GM11168 (cell line): ENCODE measurements at regions not wholly inside any gene's neighbourhood (a gene's known extent, or its start where the extent isn't known, plus 50 kb on each side); places are given as distances from the start of the nearest gene placed in this dataset.
"Not testable (repeated sequence)": the region's sequence is repeated elsewhere in the genome, so short reads cannot be mapped to it uniquely, and the experiment has no call there.

Experiments
- in situ Hi-C: fragments of 300-500 bp; cut with MboI; formaldehyde crosslinking; loops from one replicate; pipeline ENCODE4 v1.12.0; 2022; ENCODE audit warnings: low sequenced_read_pairs; ENCODE audit not compliant: unreplicated experiment

DNA sequence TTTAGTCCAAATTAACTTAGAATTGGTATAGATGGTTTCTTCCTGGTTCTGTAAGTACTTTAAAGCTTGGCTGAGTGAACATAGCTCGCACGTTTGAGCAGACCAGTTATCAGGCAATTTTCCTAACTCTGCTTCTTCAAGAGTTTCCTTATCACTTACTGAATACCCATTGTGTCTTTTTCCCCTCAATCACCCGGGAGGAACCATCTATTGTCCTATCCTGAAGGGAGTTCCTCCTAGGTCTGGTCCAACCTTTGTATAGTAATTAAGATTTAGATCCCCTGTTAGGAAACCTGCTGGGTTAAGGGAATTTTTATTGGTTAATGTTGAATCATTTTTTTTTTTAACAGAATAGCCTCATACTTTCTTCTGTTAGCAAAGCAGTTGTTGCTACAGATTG lies 1215.0 kb upstream of the ATXN8OS start:
- in situ Hi-C loops = not testable (repeated sequence)

DNA sequence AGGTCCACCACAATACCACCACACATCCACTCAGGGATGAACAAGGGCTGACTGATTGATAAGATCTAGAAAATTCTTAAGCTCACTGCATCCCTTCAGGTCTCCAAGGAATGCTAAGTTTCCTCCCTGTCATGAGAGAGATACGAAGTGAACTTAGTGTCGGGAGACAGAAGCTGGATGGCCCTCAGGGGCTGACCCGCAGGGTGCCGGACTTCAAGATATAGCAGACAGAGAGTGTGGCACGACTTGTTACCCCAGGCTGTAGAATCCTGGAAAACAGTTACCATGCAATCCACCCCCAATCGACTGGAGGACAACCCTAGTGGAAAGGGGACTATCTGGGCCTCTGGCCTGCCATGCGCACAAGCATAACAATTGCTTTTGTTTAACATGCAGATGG lies 1217.5 kb upstream of the ATXN8OS start:
- in situ Hi-C loops = not testable (repeated sequence)

DNA sequence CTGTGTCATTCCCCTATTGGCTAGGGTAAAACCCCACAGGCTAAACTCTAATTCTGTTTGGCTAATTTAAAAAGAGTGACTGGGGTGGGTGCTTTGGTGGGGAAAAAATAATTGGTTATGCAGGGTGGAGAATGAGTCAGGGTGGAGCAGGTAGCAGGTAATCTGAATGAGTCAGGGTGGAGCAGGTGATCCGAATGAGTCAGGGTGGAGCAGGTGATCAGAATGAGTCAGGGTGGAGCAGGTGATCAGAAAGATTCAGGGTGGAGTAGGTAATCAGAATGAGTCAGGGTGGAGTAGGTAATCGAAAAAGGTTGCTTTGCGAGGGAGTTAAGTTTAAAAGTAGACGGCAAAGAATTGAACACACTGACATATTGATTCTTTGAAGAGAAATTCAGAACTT lies 1218.8 kb upstream of the ATXN8OS start:
- in situ Hi-C loops = no loop called here

DNA sequence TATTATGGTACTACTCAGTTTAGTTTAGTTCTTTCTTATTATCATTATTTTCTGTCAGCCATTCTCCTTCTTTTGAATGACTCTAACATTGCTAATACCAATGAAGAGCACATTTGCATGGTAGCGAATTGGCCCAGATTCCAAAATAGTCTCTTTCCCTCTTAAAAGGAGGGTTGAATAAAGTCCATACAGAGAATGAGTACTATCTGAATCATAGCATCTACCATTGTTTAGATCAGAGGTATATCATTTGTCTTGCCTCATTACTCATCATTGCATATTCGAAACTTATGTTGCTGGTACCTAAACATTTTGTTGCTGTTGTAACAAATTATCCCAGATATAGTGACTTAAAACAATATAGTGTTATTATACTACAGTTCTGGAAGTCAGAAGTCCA lies 1235.3 kb upstream of the ATXN8OS start:
- in situ Hi-C loops = no loop called here

DNA sequence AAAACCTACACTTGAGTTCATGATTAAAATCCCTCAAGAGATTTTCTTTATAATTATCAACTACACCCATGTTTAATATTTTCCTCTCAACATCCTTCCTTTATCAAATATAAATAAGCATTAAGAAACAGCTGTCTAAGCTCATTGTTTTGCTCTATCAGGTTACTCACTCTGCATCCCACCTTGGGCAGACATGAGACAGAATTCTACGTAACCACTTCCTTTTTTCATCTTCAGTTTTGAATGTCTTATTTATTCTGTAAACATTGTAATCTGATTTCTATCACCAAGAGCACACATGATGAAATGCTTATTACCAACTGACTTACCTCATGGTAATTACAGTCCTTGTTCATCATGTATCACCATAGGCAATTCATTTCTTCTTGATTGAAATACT lies 1256.6 kb upstream of the ATXN8OS start:
- in situ Hi-C loops = no loop called here

DNA sequence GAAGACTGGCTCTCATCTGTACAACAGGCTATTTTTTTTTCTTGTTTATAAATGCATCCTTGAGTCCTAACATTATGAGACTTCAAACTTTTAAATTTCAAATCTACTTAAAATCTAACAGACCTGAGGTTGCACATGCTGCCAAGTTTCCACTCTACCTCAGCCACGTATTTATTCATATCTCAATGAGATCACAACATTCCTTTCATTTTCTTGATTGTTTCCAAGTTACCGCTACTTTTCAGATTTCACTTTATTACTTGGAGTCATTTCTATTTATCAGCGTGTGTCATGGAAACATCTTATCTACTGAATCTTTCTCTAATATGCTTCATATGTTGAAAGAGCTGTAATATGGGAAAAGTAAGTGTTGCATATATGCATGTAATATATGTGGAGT lies 1257.5 kb upstream of the ATXN8OS start:
- in situ Hi-C loops = no loop called here

DNA sequence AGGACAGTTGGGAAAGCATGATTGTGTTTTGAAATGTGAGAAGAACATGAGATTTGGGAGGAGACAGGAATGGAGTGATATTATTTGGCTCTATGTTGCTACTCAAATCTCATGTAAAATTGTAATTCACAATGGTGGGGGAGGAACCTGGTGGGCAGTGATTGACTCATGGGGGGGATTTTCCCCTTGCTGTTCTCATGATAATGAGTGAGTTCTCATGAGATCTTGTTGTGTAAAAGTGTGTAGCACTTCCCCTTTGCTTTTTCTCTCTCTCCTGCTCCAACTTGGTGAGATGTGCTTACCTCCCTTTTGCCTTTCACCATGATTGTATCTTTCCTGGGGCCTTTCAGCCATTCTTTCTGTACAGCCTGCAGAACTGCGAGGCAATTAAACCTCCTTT lies 1261.0 kb upstream of the ATXN8OS start:
- in situ Hi-C loops = no loop called here

DNA sequence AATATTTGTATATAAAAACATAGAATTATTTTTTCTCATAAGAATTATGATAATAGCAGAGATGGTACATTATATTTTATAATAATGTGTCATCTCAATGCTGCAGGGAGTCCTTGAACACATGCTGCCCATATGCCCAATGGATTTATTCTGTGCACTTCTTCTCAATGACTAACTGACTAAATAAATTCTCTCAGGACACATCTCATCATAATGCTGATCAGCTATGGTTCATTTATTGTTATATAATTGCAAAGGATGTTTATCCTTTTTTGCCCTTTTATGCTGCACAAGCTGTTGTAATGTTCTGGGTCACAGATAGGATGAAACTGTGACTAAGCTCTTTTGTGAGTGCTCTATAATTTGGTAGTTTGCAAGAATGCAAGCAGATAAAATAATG lies 1273.3 kb upstream of the ATXN8OS start:
- in situ Hi-C loops = no loop called here

DNA sequence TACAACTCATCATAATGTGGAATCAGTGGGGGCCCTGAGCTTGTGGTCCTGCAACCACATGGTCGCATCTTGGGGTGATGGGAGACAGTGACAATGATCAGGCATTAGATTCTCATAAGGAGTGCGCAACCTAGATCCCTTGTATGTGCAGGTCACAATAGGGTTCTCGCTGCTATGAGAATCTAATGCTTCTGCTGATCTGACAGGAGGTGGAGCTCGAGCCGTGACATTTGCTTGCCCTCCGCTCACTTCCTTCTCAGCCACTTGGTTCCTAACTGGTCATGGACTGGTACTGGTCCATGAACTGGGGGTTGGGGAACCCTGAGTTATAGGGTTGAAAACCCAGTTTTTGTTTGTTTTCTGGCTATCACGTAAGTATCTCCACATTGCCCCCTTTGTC lies 1290.9 kb upstream of the ATXN8OS start:
- in situ Hi-C loops = no loop called here

DNA sequence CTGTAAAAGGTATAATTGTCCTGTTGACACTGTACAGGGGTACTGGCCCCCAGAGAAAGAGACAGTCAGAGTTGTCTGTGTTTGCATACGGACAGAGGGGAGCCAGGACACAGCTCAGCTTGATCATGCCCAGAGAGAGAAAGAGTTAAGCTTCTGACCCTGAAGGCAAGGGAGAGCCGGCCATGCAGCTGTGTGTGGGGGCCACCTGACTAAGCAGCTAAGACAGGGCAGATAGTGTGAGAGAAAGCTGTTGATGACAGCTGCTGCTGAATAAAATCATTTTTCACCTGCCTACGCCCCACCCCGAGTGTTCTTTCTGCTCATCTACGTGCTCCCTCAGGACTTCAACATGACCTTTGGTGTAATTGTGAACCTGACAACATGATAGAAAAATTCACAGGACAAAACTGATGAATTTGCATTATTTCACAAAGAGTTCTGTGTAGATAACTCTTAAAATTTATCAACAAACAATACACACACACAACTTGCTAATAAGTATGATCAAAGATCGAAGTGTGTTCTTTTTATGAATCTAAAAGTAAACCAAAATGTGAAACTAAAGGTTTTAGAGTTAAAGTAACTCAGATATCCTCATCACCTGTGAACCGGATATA lies 1294.3 kb upstream of the ATXN8OS start:
- in situ Hi-C loops = no loop called here

DNA sequence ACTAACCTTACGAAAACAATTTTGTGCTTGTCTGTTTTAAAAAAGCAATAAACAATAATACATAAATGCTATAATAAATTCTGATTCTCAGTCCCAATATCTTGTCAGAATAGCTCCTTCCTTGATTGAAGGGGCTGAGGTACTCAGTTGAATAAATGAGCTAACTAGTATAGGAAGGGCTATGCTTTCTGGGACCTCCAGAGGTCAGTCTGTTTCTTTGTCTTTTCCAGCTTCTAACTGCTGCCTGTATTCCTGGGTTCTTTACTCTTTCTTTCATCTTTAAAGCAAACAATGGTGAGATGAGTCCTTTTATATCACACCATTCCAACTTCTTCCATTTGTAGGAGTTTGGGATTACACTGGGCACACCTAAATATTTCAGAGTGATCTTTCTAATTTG lies 1297.0 kb upstream of the ATXN8OS start:
- in situ Hi-C loops = no loop called here

DNA sequence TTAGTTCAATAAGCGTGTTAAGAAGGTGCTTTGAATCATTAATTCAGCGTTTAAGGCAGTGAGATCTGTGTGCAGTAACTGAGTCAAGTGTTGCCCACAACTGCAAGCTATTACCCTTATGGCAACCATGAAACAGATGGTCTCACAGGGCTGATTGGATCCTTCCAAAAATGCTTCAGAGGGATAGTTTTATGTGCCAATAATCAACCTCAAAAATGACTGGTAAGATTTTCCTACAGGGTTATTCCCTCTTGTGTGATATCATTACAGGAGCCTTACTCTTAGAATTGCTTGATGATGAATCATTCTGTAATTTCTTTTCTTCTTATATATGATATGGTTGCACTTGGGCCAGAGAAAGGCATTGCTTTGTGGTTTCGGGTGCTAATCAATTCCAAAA lies 1299.2 kb upstream of the ATXN8OS start:
- in situ Hi-C loops = no loop called here

DNA sequence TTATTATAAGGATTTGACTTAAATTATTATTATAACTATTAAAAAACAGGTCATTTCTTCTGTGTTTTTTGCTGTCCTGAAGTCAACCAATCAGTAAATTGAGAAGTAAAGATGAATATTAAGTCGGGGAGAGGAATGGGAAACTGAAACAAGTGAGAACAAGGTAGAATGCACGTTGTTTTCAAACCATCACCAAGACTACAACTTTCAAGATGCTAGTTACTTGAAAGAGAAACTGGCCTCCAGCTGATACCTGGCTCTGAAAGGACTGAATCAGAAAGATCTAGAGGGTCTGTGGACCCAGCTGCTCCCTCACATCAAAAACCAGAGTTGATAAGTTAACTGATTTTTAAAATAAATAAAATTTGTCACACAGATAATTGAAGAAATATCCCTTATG lies 1301.5 kb upstream of the ATXN8OS start:
- in situ Hi-C loops = no loop called here

DNA sequence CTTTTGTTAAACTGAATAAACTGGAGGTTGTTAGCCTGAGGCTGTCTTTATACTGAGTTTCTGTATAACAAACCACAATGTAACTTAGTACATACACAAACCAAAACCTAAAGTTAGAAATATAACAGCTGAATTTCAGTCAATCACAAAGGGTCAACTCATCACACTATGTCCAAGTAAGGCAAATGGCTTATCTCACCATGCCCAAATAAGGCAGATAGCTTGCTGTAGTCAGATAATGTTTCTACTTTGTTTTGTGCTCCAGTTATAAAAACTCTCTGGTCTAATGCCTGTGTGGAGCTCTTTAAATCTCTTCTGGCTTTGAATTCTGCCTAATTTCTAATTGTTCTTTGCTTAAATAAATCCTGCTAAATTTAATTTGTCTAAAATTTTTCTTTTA lies 1323.4 kb upstream of the ATXN8OS start:
- in situ Hi-C loops = no loop called here

DNA sequence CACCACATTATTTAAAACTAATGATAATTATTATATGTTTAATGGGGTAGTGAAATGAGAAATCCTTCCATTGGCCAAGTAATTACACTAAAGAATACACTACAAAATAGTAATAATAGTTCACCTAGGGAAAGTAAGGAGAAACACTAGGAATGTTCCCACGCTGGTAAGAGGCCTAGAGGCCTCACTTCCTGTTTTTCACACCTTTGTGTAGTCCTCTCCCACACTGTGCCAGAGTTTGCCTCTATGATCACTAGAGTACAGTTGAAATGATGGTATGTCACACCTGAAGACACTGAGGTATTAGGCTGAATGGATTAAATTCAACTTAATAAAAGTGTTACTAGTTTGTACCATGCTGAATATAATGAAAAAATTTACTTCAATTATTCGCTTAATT lies 1348.0 kb upstream of the ATXN8OS start:
- in situ Hi-C loops = no loop called here

DNA sequence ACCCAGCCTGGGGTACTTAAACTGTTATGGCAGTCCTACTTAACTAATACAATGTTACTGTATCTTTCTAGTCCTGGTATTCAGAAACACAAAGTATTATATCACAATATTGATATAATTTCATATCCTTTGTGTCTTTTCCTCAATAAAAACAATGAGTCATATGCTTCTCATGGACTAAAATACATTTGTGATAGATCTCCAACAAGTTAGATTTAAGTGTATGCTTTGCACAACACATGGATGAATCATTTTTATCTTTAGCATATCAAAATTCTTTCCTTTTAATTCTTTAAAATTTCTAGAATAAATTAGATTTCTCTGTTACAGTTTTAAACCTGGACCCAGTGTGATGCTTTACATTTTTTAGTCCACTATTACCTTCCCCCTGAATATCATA lies 1357.8 kb upstream of the ATXN8OS start:
- in situ Hi-C loops = no loop called here

DNA sequence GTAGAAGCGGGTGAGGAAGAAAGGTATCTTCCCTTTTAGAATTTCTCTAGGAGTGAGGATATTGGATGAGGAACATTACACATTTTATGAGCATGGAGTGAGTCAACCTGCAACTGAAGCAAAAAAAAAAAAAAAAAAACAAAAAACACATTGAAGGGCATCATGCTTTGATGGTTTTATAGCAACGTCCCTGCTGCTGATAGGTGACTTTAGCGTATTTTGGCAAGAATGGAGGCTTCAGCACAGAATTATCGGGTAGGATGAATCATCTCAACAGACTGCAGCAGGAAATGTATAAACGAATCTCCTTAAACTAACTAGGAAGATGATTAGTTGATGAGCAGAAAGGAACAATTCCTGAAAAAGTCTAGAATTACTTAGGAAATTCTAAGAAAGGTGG lies 1359.6 kb upstream of the ATXN8OS start:
- in situ Hi-C loops = no loop called here

DNA sequence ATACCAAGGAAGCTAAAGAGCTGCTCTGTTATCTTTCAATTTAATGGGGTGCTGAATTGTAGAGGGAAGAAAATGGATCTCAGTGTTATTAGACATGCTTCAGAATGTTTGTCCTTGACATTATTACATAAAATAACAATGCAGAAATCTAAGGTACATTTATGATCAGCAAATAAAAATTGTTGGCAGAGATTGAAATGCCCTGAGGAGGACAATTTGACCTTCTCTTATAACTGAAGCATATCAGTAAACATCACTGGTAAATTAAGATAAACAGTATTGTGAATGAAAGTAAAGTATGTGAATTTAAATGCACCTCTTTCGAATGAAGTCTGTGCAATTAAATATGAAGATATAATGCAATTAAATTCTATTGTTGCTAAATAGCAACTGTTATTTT lies 1362.1 kb upstream of the ATXN8OS start:
- in situ Hi-C loops = no loop called here

DNA sequence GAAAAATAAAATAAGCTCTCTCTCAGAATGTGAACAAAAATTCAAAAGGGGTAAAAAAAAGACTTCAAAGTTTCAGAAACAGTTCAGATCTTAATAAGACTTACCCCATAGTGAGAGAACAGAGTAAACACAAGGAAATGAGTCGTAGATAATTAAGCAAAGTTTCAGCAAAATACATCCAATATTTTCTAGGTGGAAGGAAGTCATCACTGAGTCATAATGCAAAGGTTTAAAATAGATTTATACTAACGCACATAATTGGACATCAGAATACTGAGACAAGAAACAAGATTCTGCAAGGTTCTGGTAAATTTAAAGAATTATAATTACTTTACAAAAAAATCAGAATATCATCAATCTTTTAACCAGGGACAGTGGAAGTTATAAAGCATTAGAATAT lies 1370.7 kb upstream of the ATXN8OS start:
- in situ Hi-C loops = no loop called here

DNA sequence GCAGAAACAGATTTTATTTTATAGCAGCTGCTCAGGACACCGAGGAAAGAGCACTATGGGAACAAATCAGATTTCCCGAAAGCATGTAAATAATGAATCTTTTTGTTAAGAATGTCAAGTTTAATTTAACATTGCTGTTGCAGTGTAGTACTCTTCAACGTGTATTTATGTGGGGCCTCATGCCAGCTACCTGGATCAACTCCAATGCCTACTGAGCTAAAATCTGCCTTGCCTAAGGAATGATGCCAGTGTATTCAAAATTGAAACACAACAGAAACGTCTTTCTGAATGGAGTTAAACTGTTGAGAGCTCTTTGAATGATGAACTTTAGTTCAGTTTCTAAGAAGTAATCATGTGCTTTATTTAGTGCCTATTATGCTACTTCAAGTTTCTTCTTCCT lies 1379.8 kb upstream of the ATXN8OS start:
- in situ Hi-C loops = no loop called here

DNA sequence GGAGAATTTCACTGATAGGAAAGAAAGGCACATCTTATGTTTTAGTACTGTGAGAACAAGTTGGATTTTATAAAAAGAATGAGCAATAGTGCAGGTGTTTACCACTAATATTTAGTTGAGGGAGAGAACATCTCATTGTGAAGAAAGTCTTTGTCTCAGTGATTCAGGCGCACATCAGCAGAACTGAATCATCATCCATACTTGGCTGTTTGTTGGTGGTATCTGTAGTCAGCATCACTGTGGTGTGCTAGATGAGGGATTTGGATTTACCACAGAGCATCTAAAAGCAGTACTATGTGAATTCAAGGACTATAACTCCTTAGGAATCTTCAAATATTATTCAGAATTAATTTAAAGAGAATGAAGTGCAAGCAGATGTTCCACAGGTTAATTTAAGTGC lies 1380.5 kb upstream of the ATXN8OS start:
- in situ Hi-C loops = no loop called here

DNA sequence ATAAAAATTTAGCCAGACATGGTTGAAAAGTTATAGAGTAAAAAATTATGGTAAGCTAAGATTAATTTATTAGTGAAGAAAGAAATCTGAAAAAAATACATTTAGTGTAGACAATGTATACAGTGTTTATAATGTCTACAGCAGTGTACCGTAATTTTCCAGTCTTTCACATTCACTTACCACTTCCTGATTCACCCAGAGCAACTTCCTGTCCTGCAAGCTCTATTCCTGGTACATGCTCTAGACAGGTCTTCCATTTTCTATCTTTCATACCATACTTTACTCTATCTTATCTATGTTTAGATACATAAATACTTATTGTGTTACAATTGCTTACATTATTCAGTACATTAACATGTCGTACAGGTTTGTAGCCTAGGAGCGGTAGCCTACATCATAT lies 1387.8 kb upstream of the ATXN8OS start:
- in situ Hi-C loops = no loop called here

DNA sequence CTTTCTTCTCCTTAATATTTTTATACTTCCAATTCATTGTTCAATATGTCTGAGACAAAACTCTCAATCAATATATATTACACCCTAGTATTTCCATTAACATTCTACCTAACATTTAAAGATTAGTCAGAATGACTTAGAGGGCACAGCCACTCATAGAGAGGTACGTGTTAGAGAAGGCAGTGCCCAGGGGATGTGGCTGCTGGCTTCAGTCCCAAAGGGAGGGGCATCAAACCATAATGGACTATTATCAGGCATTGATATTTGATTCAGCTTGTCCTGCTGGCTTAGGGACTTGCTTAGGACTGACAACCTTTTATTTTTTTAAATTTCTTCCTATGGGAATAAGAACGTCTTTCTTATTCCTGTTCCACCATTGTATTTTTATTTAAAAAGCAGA lies 1392.0 kb upstream of the ATXN8OS start:
- in situ Hi-C loops = no loop called here
